COLO668 (cell line): ENCODE measurements at regions not wholly inside any gene's neighbourhood (a gene's known extent, or its start where the extent isn't known, plus 50 kb on each side); places are given as distances from the start of the nearest gene placed in this dataset.
"Not testable (repeated sequence)": the region's sequence is repeated elsewhere in the genome, so short reads cannot be mapped to it uniquely, and the experiment has no call there.

Experiments
- DNase-seq: peaks from one replicate; lab custom pipeline; 2025; ENCODE audit not compliant: unreplicated experiment; lab: John Stamatoyannopoulos, UW

DNA sequence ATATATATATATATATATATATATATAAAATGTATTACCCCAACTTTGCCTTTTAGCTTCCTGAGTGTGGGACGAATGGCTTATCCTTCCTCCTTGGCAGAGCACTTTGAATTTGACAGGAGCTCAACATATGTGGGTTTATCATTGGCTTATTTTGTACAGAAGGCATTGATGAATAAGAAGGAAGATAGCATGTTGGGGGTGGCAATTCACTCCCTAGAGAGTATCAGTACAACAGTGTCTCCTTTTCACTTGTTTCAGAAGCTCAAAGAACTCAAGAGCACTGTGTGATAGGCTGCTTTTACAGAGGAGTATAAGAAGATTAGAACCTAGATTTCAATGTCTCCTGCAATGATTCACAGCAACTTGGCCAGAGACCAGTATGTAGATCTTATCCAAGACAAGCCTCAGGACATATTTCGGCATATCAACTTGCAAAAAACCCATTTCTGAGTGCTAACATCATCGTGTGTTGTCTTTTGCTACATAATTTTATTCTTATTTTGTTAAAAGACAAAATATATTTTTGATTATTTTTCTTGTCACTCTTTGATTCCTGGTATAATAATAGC is 345.8 kb downstream of the SOCS6 start:
- DNase-seq = no peak

DNA sequence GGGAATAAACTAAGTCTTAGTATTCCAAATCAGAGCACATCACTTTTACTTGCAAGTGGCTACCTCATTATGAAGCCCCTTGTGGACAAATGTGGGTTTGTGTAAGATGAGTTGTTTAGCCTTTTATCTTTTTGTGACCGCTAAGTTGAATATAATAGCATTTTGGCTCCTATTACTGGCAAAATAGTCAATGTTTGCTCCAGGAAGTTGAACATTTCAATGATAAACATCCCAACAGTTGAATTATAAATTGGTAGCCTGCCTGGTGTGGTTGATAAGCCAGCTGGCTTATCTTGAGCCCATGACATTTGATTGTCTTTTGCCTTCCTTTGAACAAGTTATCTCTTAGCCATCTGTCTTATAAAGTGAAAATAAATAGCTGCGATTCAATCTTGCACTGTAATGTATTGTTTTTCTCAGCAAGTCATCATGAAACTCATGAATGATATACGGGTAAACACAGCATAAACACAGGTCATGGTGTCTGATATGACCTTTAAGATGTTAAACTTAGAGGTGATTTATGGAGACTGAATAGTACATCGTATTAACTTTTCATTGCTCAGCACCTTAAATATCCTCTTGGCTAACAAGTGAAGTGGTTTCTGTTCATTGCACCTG is 338.4 kb downstream of the SOCS6 start:
- no peak for DNase-seq

DNA sequence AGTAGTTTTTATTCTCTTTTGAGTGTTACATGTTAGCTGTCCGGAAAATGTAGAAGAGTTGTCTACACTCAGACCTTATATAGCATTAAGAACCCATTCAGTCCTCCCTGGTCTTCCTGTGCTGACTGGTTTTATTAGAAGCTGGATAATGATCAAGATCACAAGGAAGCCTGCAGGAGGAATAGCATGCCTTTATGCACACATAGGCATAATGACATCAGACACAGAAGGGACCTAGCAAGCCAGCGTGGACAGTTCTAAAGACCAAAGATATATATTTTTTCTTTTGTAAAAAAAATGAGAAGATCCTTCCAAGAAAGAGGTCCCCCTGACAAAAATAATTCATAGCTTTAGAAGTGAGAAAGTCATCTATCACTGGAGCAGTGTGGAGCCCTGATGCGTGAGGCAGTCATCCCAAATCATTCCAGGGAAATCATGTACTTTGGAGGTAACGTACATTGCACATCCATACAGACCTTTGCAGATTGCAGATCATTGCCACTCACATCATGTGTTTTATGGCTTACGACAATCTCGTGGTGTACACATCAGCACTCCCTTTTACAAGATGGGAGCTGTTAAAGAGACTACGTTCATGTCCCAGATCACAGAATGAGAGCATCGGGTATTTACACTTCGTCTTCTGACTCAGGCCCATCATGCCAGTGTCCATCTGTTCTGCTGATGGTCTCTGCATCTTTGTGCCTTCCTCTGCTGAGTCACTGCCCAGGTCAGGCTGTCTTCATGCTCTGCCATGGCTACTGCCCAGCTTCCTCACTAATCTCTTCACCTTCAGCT is 334.0 kb downstream of the SOCS6 start:
- DNase-seq = no peak

DNA sequence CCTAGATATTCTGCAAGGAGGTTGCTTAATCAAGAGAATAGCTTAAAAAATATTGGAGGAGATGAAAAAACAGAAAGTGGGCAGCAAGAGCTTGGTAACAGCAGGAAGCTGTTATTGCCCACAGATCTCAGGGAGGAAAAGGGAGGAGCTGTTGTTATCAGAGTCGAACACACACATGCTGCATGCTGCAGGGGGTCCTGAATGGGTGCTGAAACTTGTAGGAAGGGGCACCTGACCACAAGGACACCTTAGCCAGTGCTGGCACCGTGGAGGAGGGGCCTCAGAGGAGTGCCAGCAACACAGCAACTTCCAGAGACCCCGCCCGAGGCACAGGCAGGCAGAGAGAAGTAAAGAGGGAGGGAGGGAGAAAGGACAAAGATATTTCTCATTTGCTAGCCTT is 332.9 kb downstream of the SOCS6 start:
- DNase-seq = no peak

DNA sequence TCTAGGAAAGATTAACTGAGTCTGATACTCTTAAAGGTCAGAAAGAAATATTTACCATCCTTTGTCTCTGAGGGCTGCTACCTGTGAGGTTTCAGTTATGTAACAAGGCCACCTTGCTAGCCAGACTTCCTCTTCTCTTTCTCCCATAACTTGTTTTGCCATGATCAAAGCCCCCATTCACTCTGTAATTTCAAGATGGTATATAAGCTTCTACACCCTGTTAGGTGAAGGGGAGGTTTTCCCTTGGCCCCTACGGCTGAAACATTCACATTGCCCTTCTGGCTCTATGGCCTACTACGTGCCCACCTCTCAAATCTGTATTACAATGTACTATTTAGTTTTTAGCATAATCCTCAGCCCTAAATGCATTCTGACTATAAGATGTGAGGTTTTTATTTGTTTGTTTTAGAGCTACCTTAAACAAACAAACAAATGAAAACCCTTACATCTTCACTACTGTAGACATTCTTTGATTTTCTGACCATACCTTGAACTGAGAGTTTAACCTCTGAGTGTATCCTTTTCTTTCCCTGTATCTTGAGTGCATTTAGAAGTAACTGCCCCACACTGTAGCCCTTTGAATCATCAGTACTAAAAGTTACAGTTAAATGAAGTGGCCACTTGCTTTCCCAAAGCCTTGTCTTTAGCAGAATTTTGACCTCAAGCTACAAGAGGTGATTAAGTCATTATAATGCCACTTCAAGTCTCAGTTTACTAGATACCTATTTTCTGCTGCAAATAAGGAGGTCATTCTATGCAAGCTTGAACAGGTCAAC is 332.2 kb downstream of the SOCS6 start:
- DNase-seq = no peak

DNA sequence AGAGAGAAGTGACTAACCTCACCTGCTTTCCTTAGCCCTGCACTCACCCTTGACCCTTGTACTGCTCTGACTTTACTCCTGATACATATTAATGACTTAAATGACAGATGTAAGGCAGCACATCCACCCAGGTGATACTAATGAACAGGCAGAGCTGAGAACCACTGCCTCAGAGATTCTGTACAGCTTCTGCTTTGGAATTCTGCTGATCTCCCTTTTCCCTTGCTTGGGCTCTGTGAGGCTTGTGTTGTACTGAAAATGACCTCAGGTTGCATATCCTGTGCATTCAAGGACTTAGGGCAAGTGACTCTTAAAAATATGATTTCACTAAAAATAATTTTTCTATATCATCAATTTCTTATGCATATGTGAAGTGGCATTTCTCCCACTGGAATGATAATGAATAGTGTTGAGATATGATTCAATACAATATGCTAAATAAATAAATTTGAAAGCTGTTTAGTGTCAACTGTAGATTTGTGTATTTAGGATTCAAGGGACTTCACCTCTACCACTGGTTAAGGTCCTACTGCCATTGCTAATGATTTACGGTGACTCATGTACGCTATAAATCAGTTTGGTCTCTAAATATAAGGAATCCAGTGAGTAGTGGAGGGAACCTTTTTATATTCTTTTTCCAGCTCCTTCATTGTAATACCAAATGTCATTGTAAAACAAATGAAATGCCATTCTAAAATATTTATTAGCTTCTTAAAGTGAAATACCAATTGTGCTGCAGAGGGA is 328.3 kb downstream of the SOCS6 start:
- DNase-seq = no peak

DNA sequence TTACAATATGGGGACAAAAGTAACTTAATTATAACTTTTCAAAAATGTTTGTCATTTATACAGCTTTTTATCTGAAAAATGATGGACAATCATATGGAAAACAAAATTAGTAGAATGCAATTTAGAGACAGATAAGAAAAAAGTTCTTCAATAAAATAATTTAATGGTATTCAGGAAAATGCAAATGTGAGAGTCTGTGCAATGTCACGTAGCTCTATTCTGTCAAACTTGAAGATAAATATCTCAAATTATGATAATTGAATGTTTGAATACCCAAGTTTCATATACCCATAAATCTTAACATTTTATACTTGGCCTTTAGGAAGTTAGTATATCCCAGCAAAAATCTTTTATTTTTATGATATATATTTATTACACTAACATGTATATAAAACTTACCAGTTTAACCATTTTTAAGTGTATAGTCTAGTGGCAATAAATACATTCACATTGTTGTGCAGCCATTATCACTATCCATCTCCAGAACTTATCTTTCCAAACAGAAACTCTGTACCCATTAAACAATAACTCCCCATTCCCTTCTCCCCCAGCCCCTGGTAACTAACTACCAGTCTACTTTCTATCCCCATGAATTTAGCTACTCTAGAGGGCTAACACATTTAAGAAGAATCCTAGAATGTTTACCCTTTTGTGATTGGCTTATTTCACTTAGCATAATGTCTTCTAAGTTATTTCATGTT is 311.5 kb downstream of the SOCS6 start:
- DNase-seq = no peak

DNA sequence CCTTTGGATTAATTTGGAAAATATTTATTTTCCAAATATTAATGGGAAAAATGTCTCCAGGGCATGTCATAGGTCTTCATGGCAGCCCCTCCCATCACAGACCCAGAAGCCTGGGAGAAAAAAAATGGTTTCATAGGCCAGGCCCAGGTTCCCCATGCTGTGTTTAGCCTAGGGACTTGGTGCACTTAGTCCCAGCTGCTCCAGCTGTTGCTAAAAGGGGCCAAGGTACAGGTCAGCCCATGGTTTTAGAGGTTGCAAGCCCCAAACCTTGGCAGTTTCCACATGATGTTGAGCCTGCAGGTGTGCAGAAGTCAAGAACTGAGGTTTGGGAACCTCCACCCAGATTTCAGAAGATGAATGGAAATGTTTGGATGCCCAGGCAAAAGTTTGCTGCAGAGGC is 309.6 kb downstream of the SOCS6 start:
- no peak for DNase-seq

DNA sequence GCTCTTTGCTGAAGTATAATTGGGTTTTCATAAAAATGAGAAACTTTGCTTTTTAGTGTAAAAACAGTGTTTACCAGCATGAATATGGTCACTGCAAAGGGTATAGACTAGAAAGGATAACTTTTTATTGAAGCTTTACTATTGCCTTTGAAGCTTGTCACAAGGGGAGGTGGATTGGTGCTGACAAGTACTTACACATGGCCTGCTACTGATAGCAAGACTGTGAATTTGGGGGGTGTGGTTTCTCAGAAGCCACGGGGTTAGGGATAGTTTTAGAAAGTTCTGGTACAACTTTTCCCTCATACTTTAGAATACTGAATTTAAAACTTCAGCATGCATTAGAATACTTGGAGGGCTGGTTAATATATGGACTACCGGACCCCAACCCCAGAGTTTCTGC is 294.1 kb downstream of the SOCS6 start:
- DNase-seq = no peak

DNA sequence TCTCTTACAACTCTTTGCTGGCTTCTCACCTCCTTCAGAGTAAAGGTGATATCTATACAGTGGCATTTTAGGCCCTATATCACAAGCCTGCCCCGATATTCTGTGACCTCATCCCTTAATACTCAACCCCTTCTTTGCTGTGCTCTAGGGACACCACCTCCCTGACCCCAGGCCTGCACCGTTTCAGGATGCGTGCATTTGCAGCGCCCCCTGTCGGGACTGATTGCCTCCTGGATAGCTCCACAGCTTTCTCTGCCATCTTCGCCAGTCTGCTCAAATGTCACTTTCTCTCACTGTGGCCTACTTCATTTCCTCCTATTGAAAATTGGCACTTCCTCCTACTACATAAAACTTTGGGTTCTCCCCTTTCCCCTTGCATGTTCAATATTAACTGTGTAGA is 289.6 kb downstream of the SOCS6 start:
- peak; percentile 43 for DNase-seq

DNA sequence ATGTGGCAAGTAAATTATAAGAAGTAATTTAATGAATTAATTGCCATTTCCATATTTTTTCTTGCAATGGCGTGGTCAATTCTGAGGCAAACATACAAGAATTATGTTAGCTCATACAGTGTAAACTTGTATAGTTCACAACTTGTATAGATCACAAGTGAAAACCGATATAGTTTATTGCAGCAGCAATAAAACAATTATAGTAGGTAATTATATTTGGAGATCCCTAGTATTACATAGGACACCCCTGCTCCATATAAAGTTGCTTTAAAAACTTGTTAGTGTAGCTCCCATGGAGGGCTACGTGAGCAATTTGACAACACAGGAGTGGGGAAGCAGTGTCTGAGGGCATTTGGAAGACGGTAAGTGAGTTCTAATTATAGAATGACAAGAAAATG is 288.2 kb downstream of the SOCS6 start:
- DNase-seq = no peak

DNA sequence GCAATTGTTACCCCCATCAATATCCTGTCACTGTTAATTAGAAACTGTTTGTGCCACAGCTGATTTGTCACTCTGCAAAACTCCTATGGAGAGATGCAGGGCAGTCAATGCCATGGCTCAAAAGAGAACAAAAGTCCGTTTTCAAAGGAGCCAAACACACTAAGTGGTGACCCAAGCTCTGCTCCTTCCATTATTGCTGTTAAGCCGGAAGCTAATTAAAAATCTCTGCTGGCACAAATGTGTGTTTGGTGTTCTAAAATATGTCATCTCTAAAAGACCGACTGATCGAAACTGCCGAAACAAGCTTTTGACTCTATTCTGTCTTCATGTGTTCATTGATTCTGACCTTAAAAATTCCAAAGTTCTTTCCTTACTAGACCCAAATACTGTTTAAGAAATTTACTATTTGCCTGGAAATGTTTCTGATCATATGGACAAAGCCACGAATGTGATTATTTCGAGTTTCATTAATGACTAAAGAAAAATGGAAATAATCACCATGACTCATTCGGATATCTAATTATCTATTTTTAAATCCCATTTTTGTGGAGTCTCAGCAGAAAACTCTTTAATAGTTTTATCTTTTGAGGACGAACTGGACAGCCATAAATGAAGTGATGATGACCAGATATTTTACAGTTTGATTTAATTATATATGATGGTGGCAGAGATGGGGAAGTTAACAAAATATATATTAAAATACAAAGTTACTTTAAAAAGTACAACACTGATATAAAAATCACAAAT is 287.6 kb downstream of the SOCS6 start:
- DNase-seq = no peak

DNA sequence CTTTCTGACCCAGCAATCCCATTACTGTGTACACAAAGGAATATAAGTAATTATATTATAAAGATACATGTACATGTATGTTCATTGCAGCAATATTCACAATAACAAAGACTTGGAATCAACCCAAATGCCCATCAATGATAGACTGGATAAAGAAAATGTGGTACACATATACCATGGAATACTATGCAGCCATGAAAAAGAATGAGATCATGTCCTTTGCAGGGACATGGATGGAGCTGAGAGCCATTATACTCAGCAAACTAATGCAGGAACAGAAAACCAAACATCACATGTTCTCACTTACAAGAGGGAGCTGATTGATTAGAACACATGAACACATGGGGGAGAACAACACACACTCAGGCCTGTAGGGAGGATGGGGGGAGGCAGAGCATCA is 286.1 kb downstream of the SOCS6 start:
- not testable (repeated sequence) for DNase-seq

DNA sequence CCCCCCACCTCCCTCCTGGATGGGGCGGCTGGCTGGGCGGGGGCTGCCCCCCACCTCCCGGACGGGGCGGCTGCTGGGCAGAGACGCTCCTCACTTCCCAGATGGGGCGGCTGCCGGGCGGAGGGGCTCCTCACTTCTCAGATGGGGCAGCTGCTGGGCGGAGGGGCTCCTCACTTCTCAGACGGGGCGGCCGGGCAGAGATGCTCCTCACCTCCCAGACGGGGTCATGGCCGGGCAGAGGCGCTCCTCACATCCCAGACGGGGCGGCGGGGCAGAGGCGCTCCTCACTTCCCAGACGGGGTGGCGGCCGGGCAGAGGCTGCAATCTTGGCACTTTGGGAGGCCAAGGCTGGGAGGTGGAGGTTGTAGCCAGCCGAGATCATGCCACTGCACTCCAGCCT is 280.8 kb downstream of the SOCS6 start:
- DNase-seq = not testable (repeated sequence)

DNA sequence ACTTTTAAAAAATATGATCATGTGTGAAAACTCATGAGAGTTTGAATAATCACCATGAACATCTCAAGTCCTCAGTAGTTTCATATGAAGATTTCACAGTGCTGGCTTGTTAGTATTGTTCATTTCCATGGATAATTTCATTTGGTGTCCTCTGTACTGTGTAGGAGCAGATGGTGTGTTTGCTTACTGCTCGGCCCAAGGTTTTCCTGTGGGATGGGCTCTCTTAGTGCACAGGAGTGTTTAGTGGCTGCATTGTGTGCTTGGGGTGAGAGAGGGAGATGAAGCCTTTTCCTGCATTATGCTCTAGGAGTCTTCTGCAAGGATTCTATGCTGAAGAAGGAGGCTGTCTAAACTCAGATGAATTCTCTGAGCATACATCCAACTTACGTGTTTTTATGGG is 270.6 kb downstream of the SOCS6 start:
- no peak for DNase-seq

DNA sequence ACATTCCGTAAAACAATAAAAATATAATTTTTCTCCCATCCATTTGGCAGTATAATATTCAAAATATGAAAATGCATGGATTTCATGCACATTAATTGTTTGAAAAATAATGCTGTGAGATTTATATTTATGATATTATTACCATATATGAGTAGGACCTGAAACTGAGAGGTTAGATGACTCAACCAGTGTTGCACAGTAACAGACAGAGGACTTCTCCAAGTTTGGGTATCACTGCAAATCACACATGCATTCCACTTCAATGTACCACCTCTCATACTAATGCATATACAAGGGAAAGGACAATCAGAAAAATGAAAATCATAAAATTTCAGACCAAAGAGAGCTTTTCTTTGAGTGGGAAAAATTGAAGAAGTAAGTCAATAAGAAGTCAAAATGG is 269.5 kb downstream of the SOCS6 start:
- no peak for DNase-seq

DNA sequence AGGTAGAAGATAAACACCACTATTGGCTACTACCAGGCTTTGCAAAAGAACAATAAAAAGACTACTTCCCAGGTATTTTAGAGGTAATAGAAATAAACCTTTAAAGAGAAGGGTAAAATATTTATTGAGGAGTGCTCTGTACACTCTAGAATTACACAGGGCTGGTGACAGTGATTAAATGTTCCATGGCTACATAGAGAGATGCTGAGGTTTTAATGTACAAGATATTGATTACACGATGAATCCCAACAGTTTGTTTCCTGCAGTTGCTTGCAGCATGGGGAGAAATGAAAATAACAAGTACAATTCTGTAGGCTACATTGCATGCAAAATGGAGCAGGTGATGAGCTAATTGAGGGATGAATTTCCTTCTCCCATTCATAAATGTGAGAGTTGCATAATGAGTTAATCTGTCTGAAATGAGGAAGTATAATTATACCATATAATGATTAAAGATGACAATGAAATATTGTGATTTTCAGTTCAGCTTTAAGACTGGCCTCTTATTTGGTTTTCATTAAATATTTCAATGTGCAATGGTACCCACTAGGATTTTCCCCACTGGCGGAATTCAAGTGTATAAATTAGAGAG is 266.1 kb downstream of the SOCS6 start:
- DNase-seq = no peak

DNA sequence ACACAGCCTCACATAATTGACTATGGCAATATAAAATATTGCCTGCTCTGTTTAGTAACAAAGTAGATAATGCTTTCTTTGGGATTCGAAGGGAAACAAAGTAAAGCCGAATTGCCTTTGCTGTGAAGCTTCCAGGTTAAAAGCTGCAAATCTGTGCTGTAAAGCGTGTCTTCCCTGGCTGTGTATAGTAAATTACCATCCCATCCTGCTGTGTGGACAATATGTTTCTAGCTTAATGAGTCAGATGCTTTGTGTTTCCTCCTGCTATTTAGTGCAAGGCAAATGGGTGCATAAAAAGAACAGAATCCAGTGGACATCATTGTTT is 265.1 kb downstream of the SOCS6 start:
- DNase-seq = no peak

DNA sequence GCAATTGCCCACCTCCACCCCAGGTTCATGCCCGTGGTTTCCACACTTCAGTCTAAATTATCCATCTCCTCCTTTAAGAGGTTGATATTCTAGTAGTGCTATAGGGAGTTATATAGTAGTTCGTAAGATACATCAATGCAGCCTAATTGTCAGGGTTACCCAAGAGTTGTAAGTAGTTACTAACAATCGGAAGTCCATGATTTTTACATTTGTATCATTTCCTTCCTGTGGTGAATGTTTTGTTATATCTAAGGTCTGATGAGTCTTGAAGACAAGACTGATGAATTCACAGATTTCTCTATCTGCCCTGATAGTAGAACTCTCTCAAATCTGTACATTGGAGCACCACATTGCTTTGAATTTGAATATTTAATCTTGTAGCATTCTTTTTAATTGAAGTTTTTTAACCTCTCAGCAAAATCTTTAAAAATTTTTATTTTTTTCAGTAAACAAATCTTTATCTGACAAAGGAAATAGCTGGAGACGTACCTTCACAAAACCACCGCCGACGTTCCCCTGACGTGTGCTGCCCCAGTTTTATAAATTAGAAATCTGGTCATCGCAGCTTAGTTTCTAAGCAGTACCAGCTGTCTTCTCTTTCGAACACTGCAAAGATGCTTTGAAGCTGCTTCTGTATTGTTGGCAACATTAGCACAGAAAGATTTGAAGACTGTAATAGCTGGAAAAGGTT is 264.5 kb downstream of the SOCS6 start:
- no peak for DNase-seq
